ENCODE measurements at regions not wholly inside any gene's neighbourhood (a gene's known extent, or its start where the extent isn't known, plus 50 kb on each side); places are given as distances from the start of the nearest gene placed in this dataset.

DNA sequence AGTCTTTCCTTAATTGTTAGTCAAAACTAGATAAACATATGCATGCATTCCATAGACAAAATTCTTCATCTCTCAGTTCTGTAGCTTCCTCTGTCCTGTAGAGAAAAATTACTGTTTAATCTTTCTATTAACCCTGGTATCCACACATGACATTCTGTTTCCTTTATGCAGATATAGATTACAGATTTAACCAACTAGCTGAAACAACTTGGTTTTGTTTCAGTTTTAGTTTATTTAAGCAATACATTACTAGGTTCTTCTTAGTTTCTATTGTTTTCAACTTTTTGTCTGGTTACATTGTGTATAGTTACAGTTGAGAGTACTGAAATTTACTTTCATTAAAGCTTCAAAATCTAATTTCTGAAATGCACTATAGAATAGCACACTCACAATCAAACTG, 933.9 kb upstream of the EPHA5 start:
- no peak for TF ChIP-seq EZH2phosphoT487 (IDR thresholded peaks at IDR 0.05; ENCODE audit: borderline replicate concordance, low read length)
- TF ChIP-seq, protein P1, sequence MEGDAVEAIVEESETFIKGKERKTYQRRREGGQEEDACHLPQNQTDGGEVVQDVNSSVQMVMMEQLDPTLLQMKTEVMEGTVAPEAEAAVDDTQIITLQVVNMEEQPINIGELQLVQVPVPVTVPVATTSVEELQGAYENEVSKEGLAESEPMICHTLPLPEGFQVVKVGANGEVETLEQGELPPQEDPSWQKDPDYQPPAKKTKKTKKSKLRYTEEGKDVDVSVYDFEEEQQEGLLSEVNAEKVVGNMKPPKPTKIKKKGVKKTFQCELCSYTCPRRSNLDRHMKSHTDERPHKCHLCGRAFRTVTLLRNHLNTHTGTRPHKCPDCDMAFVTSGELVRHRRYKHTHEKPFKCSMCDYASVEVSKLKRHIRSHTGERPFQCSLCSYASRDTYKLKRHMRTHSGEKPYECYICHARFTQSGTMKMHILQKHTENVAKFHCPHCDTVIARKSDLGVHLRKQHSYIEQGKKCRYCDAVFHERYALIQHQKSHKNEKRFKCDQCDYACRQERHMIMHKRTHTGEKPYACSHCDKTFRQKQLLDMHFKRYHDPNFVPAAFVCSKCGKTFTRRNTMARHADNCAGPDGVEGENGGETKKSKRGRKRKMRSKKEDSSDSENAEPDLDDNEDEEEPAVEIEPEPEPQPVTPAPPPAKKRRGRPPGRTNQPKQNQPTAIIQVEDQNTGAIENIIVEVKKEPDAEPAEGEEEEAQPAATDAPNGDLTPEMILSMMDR (IDR thresholded peaks at IDR 0.05; ENCODE audit: low read depth, low read length, poor library complexity, severe bottlenecking): no peak
- no peaks in the 10 kb centered on the region for H3K36me3 ChIP-seq (ENCODE audit: control insufficient read depth, low read length)
- H3K9me3 ChIP-seq (ENCODE audit: control insufficient read depth, insufficient read depth, low read length): no peaks in the 10 kb centered on the region
- H3K9me2 ChIP-seq (replicated peaks; ENCODE audit: control insufficient read depth, low read length): no peaks in the 10 kb centered on the region
- H3K4me3 ChIP-seq (ENCODE audit: low read length): no peak overlapping the region
- no peaks in the 10 kb centered on the region for H3K79me2 ChIP-seq (ENCODE audit: control insufficient read depth, low read length)
- no peak overlapping the region for H3K4me2 ChIP-seq (ENCODE audit: low read length)
- H3K27me3 ChIP-seq (ENCODE audit: control insufficient read depth, low read length): no peaks in the 10 kb centered on the region
- no peaks in the 10 kb centered on the region for H3F3A ChIP-seq (ENCODE audit: control insufficient read depth, insufficient read depth)
- no peaks in the 10 kb centered on the region for H4K20me1 ChIP-seq (ENCODE audit: control insufficient read depth, insufficient read depth, low read depth, low read length)
- no peak overlapping the region for H3K27ac ChIP-seq (ENCODE audit: low read depth, low read length)
- H3K4me1 ChIP-seq (ENCODE audit: control insufficient read depth, low read length): no peaks in the 10 kb centered on the region

DNA sequence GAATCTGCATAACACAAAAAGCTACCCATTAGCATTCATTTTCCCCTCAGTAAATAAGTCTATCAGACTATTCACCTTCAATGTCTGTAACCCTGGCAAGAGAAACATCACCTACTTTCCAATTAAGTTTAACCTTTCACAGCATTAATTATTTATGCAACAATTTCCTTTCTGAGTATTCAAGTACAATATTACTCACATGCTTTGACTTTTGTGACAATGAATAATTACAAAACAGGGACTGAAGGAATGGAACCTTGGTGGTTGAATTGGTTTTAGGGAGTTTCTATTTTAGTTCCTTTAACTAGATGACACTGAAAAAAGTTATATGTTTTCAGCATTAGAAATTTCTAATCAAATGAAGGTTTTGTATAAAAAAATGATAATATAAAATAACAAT, 932.3 kb upstream of the EPHA5 start:
- Histone ChIP-seq H3K4me2 (ENCODE audit: low read length) (no peak overlapping the region), H3K27ac (ENCODE audit: low read depth, low read length) (no peak overlapping the region), H3F3A (ENCODE audit: control insufficient read depth, insufficient read depth) (no peaks in the 10 kb centered on the region), H3K4me3 (ENCODE audit: low read length) (no peak overlapping the region), H3K9me2 (replicated peaks; ENCODE audit: control insufficient read depth, low read length) (no peaks in the 10 kb centered on the region), H3K4me1 (ENCODE audit: control insufficient read depth, low read length) (no peaks in the 10 kb centered on the region), H3K27me3 (ENCODE audit: control insufficient read depth, low read length) (no peaks in the 10 kb centered on the region), H4K20me1 (ENCODE audit: control insufficient read depth, insufficient read depth, low read depth, low read length) (no peaks in the 10 kb centered on the region), H3K9me3 (ENCODE audit: control insufficient read depth, insufficient read depth, low read length) (no peaks in the 10 kb centered on the region), H3K36me3 (ENCODE audit: control insufficient read depth, low read length) (no peaks in the 10 kb centered on the region), H3K79me2 (ENCODE audit: control insufficient read depth, low read length) (no peaks in the 10 kb centered on the region)
- TF ChIP-seq, protein P1 (IDR thresholded peaks at IDR 0.05; ENCODE audit: low read depth, low read length, poor library complexity, severe bottlenecking): no peak
- no peak for TF ChIP-seq EZH2phosphoT487 (IDR thresholded peaks at IDR 0.05; ENCODE audit: borderline replicate concordance, low read length)

DNA sequence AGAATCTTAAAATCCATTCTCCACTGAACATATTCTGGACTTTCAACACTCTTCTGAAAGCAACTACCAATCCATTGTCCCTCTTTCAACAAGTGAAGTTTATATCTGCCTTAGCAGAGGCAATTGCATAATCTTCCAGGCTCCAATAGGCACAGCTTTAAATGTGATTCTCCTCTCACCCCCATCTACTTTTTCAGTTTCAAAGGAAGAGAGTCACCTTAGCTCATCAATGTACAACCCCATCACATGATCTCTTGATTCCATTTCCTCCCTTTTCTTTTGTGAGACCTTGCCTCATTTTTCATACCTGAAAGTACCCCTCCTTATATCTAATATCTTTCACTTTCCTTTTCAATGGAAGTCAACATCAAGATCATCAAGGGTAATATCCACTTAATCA, 921.7 kb upstream of the EPHA5 start:
- Histone ChIP-seq H3K36me3 (ENCODE audit: control insufficient read depth, low read length) (no peaks in the 10 kb centered on the region), H3K9me3 (ENCODE audit: control insufficient read depth, insufficient read depth, low read length) (no peaks in the 10 kb centered on the region), H3F3A (ENCODE audit: control insufficient read depth, insufficient read depth) (no peaks in the 10 kb centered on the region), H3K4me2 (ENCODE audit: low read length) (no peak overlapping the region), H3K4me1 (ENCODE audit: control insufficient read depth, low read length) (0 out of 2 replicates have a peak, but pooled peaks cover 3% of the 10 kb centered on the region), H3K4me3 (ENCODE audit: low read length) (no peak overlapping the region), H3K27ac (ENCODE audit: low read depth, low read length) (no peak overlapping the region), H3K27me3 (ENCODE audit: control insufficient read depth, low read length) (no peaks in the 10 kb centered on the region), H3K9me2 (replicated peaks; ENCODE audit: control insufficient read depth, low read length) (no peaks in the 10 kb centered on the region), H3K79me2 (ENCODE audit: control insufficient read depth, low read length) (no peaks in the 10 kb centered on the region), H4K20me1 (ENCODE audit: control insufficient read depth, insufficient read depth, low read depth, low read length) (no peaks in the 10 kb centered on the region)
- TF ChIP-seq EZH2phosphoT487 (IDR thresholded peaks at IDR 0.05; ENCODE audit: borderline replicate concordance, low read length): no peak
- TF ChIP-seq, protein P1 (IDR thresholded peaks at IDR 0.05; ENCODE audit: low read depth, low read length, poor library complexity, severe bottlenecking): no peak
